MM.1S (cell line): ENCODE measurements at regions not wholly inside any gene's neighbourhood (a gene's known extent, or its start where the extent isn't known, plus 50 kb on each side); places are given as distances from the start of the nearest gene placed in this dataset.

Experiments
- DNase-seq: peaks from one replicate; pipeline ENCODE4 v3.0.0-alpha.2; 2015
- H2AFZ ChIP-seq: fragments of 300-600 bp; sonication (generic); 2 replicates; pipeline ENCODE4 v1.6.0; 2016; ENCODE audit warnings: antibody characterized with exemption, low read length
- H3F3A ChIP-seq: fragments of 300-600 bp; sonication (generic); 2 replicates; pipeline ENCODE4 v1.6.1; 2016; ENCODE audit warnings: mild to moderate bottlenecking, antibody characterized with exemption, low read length, moderate library complexity, mixed read lengths; ENCODE audit not compliant: insufficient read depth
- H3K27ac ChIP-seq: fragments of 300-600 bp; sonication (generic); 2 replicates; pipeline ENCODE4 v1.5.1; 2016; ENCODE audit warnings: mild to moderate bottlenecking, low read length
- H3K27me3 ChIP-seq: fragments of 300-600 bp; sonication (generic); replicated peaks from 2 replicates; pipeline ENCODE4 v1.6.0; 2016; ENCODE audit warnings: low read length; ENCODE audit not compliant: insufficient read depth
- H3K36me3 ChIP-seq: fragments of 300-600 bp; sonication (generic); replicated peaks from 2 replicates; pipeline ENCODE4 v1.6.1; 2016; ENCODE audit warnings: mild to moderate bottlenecking, low read length, mixed read lengths; ENCODE audit not compliant: insufficient read depth
- H3K4me1 ChIP-seq: fragments of 300-600 bp; sonication (generic); 2 replicates; pipeline ENCODE4 v1.6.1; 2016; ENCODE audit warnings: low read length, mixed read lengths
- H3K4me2 ChIP-seq: fragments of 300-600 bp; sonication (generic); 2 replicates; pipeline ENCODE4 v1.6.0; 2016; ENCODE audit warnings: low read depth, low read length
- H3K4me3 ChIP-seq: fragments of 300-600 bp; sonication (generic); 2 replicates; pipeline ENCODE4 v1.5.1; 2016; ENCODE audit warnings: low read length, mixed read lengths
- H3K79me2 ChIP-seq: fragments of 300-600 bp; sonication (generic); 2 replicates; pipeline ENCODE4 v1.6.1; 2016; ENCODE audit warnings: mixed run types, low read length, mixed read lengths
- H3K9ac ChIP-seq: fragments of 300-600 bp; sonication (generic); 2 replicates; pipeline ENCODE4 v1.6.1; 2016; ENCODE audit warnings: low read length, mixed read lengths
- H3K9me2 ChIP-seq: fragments of 300-600 bp; sonication (generic); replicated peaks from 2 replicates; pipeline ENCODE4 v1.6.1; 2016; ENCODE audit warnings: mild to moderate bottlenecking, low read length, mixed read lengths; ENCODE audit not compliant: insufficient read depth
- H3K9me3 ChIP-seq: fragments of 300-600 bp; sonication (generic); replicated peaks from 2 replicates; pipeline ENCODE4 v1.6.1; 2016; ENCODE audit warnings: mild to moderate bottlenecking, low read length, mixed read lengths; ENCODE audit not compliant: insufficient read depth
- H4K20me1 ChIP-seq: fragments of 300-600 bp; sonication (generic); 2 replicates; pipeline ENCODE4 v1.6.1; 2016; ENCODE audit warnings: mild to moderate bottlenecking, low read length, moderate library complexity, mixed read lengths; ENCODE audit not compliant: insufficient read depth
- EZH2 ChIP-seq: fragments of 300-600 bp; sonication (generic); optimal IDR thresholded peaks from 2 replicates; pipeline ENCODE3; 2017; ENCODE audit warnings: low read depth, mild to moderate bottlenecking, antibody characterized with exemption, low read length, mixed read lengths
- EZH2phosphoT487 ChIP-seq: fragments of 300-600 bp; sonication (generic); IDR thresholded peaks from 2 replicates; pipeline ENCODE4 v1.6.1; 2018; ENCODE audit warnings: antibody characterized with exemption, low read length
- TF ChIP-seq, protein P1 (sequence below): fragments of 300-600 bp; sonication (generic); IDR thresholded peaks from 2 replicates; pipeline ENCODE4 v1.5.1; 2016; ENCODE audit warnings: antibody characterized with exemption, low read length, mixed read lengths

DNA sequence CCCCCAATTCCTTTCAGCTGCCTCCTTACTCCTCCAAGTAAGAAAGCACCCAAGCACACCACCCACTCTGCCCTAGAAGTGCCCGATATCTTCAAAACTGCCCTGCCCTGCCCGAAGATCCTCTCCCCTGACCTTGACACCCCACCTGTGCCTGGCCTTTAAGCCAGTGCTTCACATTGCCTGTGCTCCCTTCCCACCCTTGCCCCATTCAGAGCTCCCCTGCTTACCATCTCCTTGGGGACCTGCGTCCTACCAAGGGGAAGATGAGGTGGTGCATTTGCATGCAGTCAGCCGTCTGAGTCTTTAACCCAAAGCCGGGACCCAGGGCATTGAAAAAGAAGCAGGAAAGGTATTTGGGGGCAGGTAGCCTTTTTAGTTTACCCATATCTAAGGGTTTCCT lies 73.5 kb upstream of the SLCO3A1 start:
- H3K36me3 ChIP-seq, result no peaks in the 10 kb centered on the region
- no peaks in the 10 kb centered on the region for H3K79me2 ChIP-seq
- H3K4me3 ChIP-seq, result no peak overlapping the region
- no peaks in the 10 kb centered on the region for H3K4me1 ChIP-seq
- no peak overlapping the region for H3K27ac ChIP-seq
- H2AFZ ChIP-seq, result no peak overlapping the region
- H3K9ac ChIP-seq, result no peak overlapping the region
- H4K20me1 ChIP-seq, result no peaks in the 10 kb centered on the region
- no peaks in the 10 kb centered on the region for H3F3A ChIP-seq
- no peaks in the 10 kb centered on the region for H3K9me3 ChIP-seq
- no peaks in the 10 kb centered on the region for H3K27me3 ChIP-seq
- no peaks in the 10 kb centered on the region for H3K9me2 ChIP-seq
- no peak overlapping the region for H3K4me2 ChIP-seq
- no peak for DNase-seq
- TF ChIP-seq EZH2phosphoT487, result no peak
- TF ChIP-seq, protein P1, sequence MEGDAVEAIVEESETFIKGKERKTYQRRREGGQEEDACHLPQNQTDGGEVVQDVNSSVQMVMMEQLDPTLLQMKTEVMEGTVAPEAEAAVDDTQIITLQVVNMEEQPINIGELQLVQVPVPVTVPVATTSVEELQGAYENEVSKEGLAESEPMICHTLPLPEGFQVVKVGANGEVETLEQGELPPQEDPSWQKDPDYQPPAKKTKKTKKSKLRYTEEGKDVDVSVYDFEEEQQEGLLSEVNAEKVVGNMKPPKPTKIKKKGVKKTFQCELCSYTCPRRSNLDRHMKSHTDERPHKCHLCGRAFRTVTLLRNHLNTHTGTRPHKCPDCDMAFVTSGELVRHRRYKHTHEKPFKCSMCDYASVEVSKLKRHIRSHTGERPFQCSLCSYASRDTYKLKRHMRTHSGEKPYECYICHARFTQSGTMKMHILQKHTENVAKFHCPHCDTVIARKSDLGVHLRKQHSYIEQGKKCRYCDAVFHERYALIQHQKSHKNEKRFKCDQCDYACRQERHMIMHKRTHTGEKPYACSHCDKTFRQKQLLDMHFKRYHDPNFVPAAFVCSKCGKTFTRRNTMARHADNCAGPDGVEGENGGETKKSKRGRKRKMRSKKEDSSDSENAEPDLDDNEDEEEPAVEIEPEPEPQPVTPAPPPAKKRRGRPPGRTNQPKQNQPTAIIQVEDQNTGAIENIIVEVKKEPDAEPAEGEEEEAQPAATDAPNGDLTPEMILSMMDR, result no peak

DNA sequence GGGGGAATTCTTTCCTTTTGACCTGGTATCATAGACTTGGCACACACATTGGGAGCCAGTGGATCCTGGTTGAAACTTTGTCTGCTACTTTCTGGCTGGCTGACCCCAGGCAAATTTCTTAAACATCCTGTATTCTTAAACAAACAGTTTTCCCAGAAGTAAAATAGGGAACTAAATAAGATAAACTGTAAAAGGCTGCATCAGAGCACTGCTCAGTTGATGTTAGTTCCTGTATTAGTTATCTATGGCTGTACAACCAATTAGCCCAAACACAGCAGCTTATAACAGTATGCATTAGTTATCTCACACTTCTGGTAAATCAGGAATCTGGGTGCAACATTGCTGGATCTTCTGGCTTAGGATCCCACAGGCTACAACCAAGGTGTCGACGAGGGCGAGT lies 73.1 kb upstream of the SLCO3A1 start:
- no peak for DNase-seq
- Histone ChIP-seq H3K27ac (no peak overlapping the region), H3K9me3 (no peaks in the 10 kb centered on the region), H3K4me1 (no peaks in the 10 kb centered on the region), H3K27me3 (no peaks in the 10 kb centered on the region), H3K36me3 (no peaks in the 10 kb centered on the region), H3K4me3 (no peak overlapping the region), H4K20me1 (no peaks in the 10 kb centered on the region), H3F3A (no peaks in the 10 kb centered on the region), H3K4me2 (no peak overlapping the region), H3K79me2 (no peaks in the 10 kb centered on the region), H3K9ac (no peak overlapping the region), H2AFZ (no peak overlapping the region), H3K9me2 (no peaks in the 10 kb centered on the region)
- TF ChIP-seq EZH2, result no peak
- TF ChIP-seq, protein P1, result no peak
- no peak for TF ChIP-seq EZH2phosphoT487

DNA sequence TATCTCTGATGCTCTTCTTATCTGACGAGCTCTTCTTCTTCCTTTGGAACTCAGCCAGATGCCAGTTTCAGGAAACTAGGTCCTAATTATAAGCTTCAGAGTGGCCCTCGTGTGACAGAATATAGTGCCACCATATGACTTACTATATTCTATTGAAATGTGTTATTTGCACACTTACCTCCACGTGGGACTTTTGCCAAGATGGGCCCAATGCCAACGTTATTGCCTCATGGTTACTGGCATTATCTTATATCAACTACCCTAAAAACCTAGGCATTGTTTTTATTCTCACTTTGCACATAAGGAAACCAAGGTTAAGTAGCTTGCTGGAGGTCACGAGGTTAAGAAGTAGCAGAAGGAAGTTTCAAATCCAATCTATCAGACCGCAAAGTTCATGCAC lies 71.3 kb upstream of the SLCO3A1 start:
- peak; percentile 19 for DNase-seq
- Histone ChIP-seq H4K20me1 (no peaks in the 10 kb centered on the region), H3K4me2 (no peak overlapping the region), H3K4me1 (no peaks in the 10 kb centered on the region), H3K9me3 (no peaks in the 10 kb centered on the region), H3K4me3 (no peak overlapping the region), H2AFZ (no peak overlapping the region), H3F3A (no peaks in the 10 kb centered on the region), H3K9me2 (no peaks in the 10 kb centered on the region), H3K9ac (no peak overlapping the region), H3K27ac (no peak overlapping the region), H3K27me3 (no peaks in the 10 kb centered on the region), H3K79me2 (no peaks in the 10 kb centered on the region), H3K36me3 (no peaks in the 10 kb centered on the region)
- no peak for TF ChIP-seq EZH2phosphoT487
- no peak for TF ChIP-seq EZH2
- TF ChIP-seq, protein P1, result no peak
